ENCODE measurements at regions not wholly inside any gene's neighbourhood (a gene's known extent, or its start where the extent isn't known, plus 50 kb on each side); places are given as distances from the start of the nearest gene placed in this dataset.

DNA sequence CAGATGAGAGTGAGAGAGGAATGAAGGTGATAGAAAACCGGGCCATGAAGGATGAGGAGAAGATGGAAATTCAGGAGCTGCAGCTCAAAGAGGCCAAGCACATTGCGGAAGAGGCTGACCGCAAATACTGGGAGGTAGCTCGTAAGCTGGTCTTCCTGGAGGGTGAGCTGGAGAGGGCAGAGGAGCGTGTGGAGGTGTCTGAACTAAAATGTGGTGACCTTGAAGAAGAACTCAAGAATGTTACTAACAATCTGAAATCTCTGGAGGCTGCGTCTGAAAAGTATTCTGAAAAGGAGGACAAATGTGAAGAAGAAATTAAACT lies 88.9 kb downstream of the EOMES start:
- peak overlapping the region; percentile 94 for H3K18ac ChIP-seq (ENCODE audit: insufficient read length, low read depth, low read length)
- H2BK20ac ChIP-seq (ENCODE audit: low read depth, low read length, poor library complexity, severe bottlenecking), result no peak overlapping the region
- H2BK120ac ChIP-seq (ENCODE audit: low read depth, low read length, poor library complexity, severe bottlenecking), result no peak overlapping the region
- H3K9me3 ChIP-seq (ENCODE audit: control insufficient read depth, low read depth, low read length), result no peaks in the 10 kb centered on the region
- H3K4me1 ChIP-seq (ENCODE audit: insufficient read depth, low read length), result no peaks in the 10 kb centered on the region
- no peak overlapping the region for H4K91ac ChIP-seq (ENCODE audit: insufficient read length, low read depth, low read length)
- no peaks in the 10 kb centered on the region for H3K79me1 ChIP-seq (ENCODE audit: insufficient read depth, low read depth, low read length, poor library complexity, severe bottlenecking)
- TF ChIP-seq, protein P1, sequence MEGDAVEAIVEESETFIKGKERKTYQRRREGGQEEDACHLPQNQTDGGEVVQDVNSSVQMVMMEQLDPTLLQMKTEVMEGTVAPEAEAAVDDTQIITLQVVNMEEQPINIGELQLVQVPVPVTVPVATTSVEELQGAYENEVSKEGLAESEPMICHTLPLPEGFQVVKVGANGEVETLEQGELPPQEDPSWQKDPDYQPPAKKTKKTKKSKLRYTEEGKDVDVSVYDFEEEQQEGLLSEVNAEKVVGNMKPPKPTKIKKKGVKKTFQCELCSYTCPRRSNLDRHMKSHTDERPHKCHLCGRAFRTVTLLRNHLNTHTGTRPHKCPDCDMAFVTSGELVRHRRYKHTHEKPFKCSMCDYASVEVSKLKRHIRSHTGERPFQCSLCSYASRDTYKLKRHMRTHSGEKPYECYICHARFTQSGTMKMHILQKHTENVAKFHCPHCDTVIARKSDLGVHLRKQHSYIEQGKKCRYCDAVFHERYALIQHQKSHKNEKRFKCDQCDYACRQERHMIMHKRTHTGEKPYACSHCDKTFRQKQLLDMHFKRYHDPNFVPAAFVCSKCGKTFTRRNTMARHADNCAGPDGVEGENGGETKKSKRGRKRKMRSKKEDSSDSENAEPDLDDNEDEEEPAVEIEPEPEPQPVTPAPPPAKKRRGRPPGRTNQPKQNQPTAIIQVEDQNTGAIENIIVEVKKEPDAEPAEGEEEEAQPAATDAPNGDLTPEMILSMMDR (conservative IDR thresholded peaks at IDR 0.05), result no peak
- H3T11ph ChIP-seq (ENCODE audit: low read length), result no peak overlapping the region
- H2BK12ac ChIP-seq (ENCODE audit: insufficient read length, low read depth, low read length), result no peak overlapping the region
- no peak overlapping the region for H3K23ac ChIP-seq (ENCODE audit: insufficient read length, low read depth, low read length)
- H3K4ac ChIP-seq (ENCODE audit: low read depth, low read length), result no peak overlapping the region
- peak overlapping the region; percentile 56 for H3K4me2 ChIP-seq (ENCODE audit: insufficient read depth, insufficient read length, low read length)
- DNase-seq, result no peak
- no peak overlapping the region for H3K56ac ChIP-seq (ENCODE audit: insufficient read length, low read depth, low read length)
- Mint-ChIP-seq H3K27ac (peak overlapping the region in 1 of 3 experiments; percentile 4; a peak in 3 of 7 replicates), H3K36me3 (ENCODE audit: insufficient read depth in 1 of 3, low read depth in 3 of 3) (no peaks in the 10 kb centered on the region), H3K9me3 (no peaks in the 10 kb centered on the region), H3K27me3 (ENCODE audit: low read depth) (peaks cover 11% of the 10 kb centered on the region), H3K4me3 (peak overlapping the region; percentile 30 to 60; a peak in 4 of 5 replicates), H3K4me1 (peaks cover 18 to 21% of the 10 kb centered on the region in 2 experiments)
- H2BK15ac ChIP-seq (ENCODE audit: low read depth, low read length), result no peak overlapping the region
- H3K79me2 ChIP-seq (ENCODE audit: insufficient read depth, low read length), result no peaks in the 10 kb centered on the region
- WGBS (ENCODE audit: extremely low coverage, insufficient read length, low lambda C conversion rate), result no CpG with 5 or more reads among the region's 6 CpGs
- H3K27ac ChIP-seq (ENCODE audit: insufficient read length, low read depth, low read length), result no peak overlapping the region
- no peak overlapping the region for H4K8ac ChIP-seq (replicated peaks; ENCODE audit: insufficient read length, low read depth, low read length)
- H4K5ac ChIP-seq (ENCODE audit: insufficient read length, low read depth, low read length), result no peak overlapping the region
- H2BK5ac ChIP-seq (ENCODE audit: insufficient read length, low read length), result no peak overlapping the region
- no peaks in the 10 kb centered on the region for H3K23me2 ChIP-seq (ENCODE audit: insufficient read length, low read depth, low read length, poor library complexity, severe bottlenecking)
- H3K9ac ChIP-seq (ENCODE audit: extremely low read depth, insufficient read length, low read length), result peak overlapping the region; percentile 26
- no peak overlapping the region for H2AFZ ChIP-seq (ENCODE audit: low read length)
- H2AK5ac ChIP-seq (ENCODE audit: insufficient read length, low read length), result no peak overlapping the region
- no peaks in the 10 kb centered on the region for H3K27me3 ChIP-seq (ENCODE audit: insufficient read depth, low read length)
- H3K14ac ChIP-seq (ENCODE audit: insufficient read depth, low read length), result no peak overlapping the region; the same call in 1 of the 2 replicates
- no peaks in the 10 kb centered on the region for H4K20me1 ChIP-seq (ENCODE audit: control insufficient read depth, insufficient read depth, insufficient read length)
